ENCODE measurements at regions not wholly inside any gene's neighbourhood (a gene's known extent, or its start where the extent isn't known, plus 50 kb on each side); places are given as distances from the start of the nearest gene placed in this dataset.
A peak's percentile ranks its signal among the peaks of the same experiment; 100 is the strongest.

- TF ChIP-seq TFDP1 (CRISPR knock-in tag; IDR thresholded peaks at IDR 0.05; ENCODE audit: borderline replicate concordance) (peak; percentile 93), SMARCC2 (IDR thresholded peaks at IDR 0.05) (no peak), ATAD3A (CRISPR knock-in tag; IDR thresholded peaks at IDR 0.05) (no peak), ZNF883 (CRISPR knock-in tag; IDR thresholded peaks at IDR 0.05; ENCODE audit: not compliant biosample characterization) (no peak), DRAP1 (CRISPR knock-in tag; IDR thresholded peaks at IDR 0.05) (no peak), POLR2G (IDR thresholded peaks at IDR 0.05; ENCODE audit: low read depth, low read length) (peak; percentile 57; the same call in 1 of the 2 replicates), ZFP82 (CRISPR knock-in tag; IDR thresholded peaks at IDR 0.05; ENCODE audit: borderline replicate concordance) (peak; percentile 94; the same call in 1 of the 2 replicates), ZNF567 (CRISPR knock-in tag; IDR thresholded peaks at IDR 0.05; ENCODE audit: borderline replicate concordance) (no peak), SP2 (CRISPR knock-in tag; IDR thresholded peaks at IDR 0.05) (no peak; the same call in 1 of the 2 replicates), SALL2 (CRISPR knock-in tag; IDR thresholded peaks at IDR 0.05) (0 out of 2 replicates have a peak, but pooled peaks have one; percentile 45), HNRNPUL1 (IDR thresholded peaks at IDR 0.05; ENCODE audit: low read depth, low read length) (no peak), ETV5 (CRISPR knock-in tag; IDR thresholded peaks at IDR 0.05; ENCODE audit: borderline replicate concordance) (no peak; the same call in 1 of the 2 replicates), ZSCAN29 (CRISPR knock-in tag; conservative IDR thresholded peaks at IDR 0.05) (no peak), ZNF329 (CRISPR knock-in tag; IDR thresholded peaks at IDR 0.05; ENCODE audit: low read depth) (no peak; the same call in 1 of the 2 replicates), KLF13 (CRISPR knock-in tag; IDR thresholded peaks at IDR 0.05) (no peak), ZNF704 (CRISPR knock-in tag; IDR thresholded peaks at IDR 0.05; ENCODE audit: borderline replicate concordance) (no peak), IKZF1 (IDR thresholded peaks at IDR 0.05) (no peak), ZNF768 (CRISPR knock-in tag; IDR thresholded peaks at IDR 0.05) (peak; percentile 29; the same call in 1 of the 2 replicates), ZNF547 (CRISPR knock-in tag; IDR thresholded peaks at IDR 0.05) (no peak; the same call in 1 of the 2 replicates), SIX4 (CRISPR knock-in tag; IDR thresholded peaks at IDR 0.05) (no peak), NFIB (CRISPR knock-in tag; IDR thresholded peaks at IDR 0.05; ENCODE audit: borderline replicate concordance) (no peak), CHD2 (IDR thresholded peaks at IDR 0.05; ENCODE audit: low read depth, low read length) (no peak), ZNF12 (CRISPR knock-in tag; IDR thresholded peaks at IDR 0.05) (0 out of 2 replicates have a peak, but pooled peaks have one; percentile 13), ZMYM2 (CRISPR knock-in tag; IDR thresholded peaks at IDR 0.05) (no peak), MIER2 (CRISPR knock-in tag; IDR thresholded peaks at IDR 0.05) (no peak), MEIS2 (CRISPR knock-in tag; IDR thresholded peaks at IDR 0.05) (peak; percentile 52; the same call in 1 of the 2 replicates), NFYB (CRISPR knock-in tag; IDR thresholded peaks at IDR 0.05) (peak; percentile 78), ZNF430 (CRISPR knock-in tag; IDR thresholded peaks at IDR 0.05) (peak; percentile 47; the same call in 1 of the 2 replicates), ZNF816 (CRISPR knock-in tag; IDR thresholded peaks at IDR 0.05; ENCODE audit: borderline replicate concordance) (peak; percentile 72; the same call in 1 of the 2 replicates), ATM (IDR thresholded peaks at IDR 0.05; ENCODE audit: borderline replicate concordance) (no peak)
These were observed 93.3 kb downstream of the CD83 start (continued) for GRCh38 chr6:14210663-14211561.

All from HepG2 (cell line).